ENCODE measurements at regions not wholly inside any gene's neighbourhood (a gene's known extent, or its start where the extent isn't known, plus 50 kb on each side); places are given as distances from the start of the nearest gene placed in this dataset.

GRCh38 chrX:20441123-20441522, 174.4 kb upstream of the RPS6KA3 start:
- TF ChIP-seq POLR2A (IDR thresholded peaks at IDR 0.05) (no peak), CTCF (IDR thresholded peaks at IDR 0.05) (no peak), POLR2AphosphoS5 (IDR thresholded peaks at IDR 0.05) (no peak), EP300 (IDR thresholded peaks at IDR 0.05) (no peak)

Measured in sigmoid colon (tissue), 4 donors.